Naive thymus-derived CD4-positive, alpha-beta T cell (primary cell): ENCODE measurements at regions not wholly inside any gene's neighbourhood (a gene's known extent, or its start where the extent isn't known, plus 50 kb on each side); places are given as distances from the start of the nearest gene placed in this dataset.

ENCODE experiments used
- ATAC-seq: fragments of 150-1000 bp; cut with Tn5 transposase; 2 replicates; pipeline ENCODE4 v1.10.0; 2021; ENCODE audit warnings: mild to moderate bottlenecking, moderate library complexity
- CTCF ChIA-PET: fragments of 350-600 bp; sonication (Branson Sonifier 250); formaldehyde crosslinking; loops from one replicate; lab custom pipeline; 2021; ENCODE audit warnings: antibody characterized with exemption; lab: Charles Lee
- POLR2A ChIA-PET: fragments of 350-600 bp; sonication (Branson Sonifier 250); formaldehyde crosslinking; loops from one replicate; lab custom pipeline; 2021; ENCODE audit warnings: antibody characterized with exemption, inconsistent platforms; lab: Charles Lee
- DNase-seq, 9 donors: peaks; one replicate each; pipeline versions ENCODE4 v3.0.0 to v3.0.0-alpha.2; 2020 to 2022; ENCODE audit warnings: mixed read lengths in 1 of 9
- H3K27ac ChIP-seq: one replicate; pipeline ENCODE4 v1.7.0; 2013; ENCODE audit warnings: mild to moderate bottlenecking, low read depth, low read length, moderate library complexity
- H3K27me3 ChIP-seq, 2 donors: one replicate each; pipeline ENCODE4 v1.7.0; 2013; ENCODE audit warnings: low read length in 2 of 2, mild to moderate bottlenecking in 2 of 2, moderate library complexity in 2 of 2; ENCODE audit not compliant: control insufficient read depth in 2 of 2, insufficient read depth in 2 of 2
- H3K36me3 ChIP-seq, 3 experiments: 1 replicate in 2 of 3; 2 replicates in 1 of 3; pipeline ENCODE4 v1.7.0; 2013; ENCODE audit warnings: low read length in 3 of 3, mild to moderate bottlenecking in 3 of 3, moderate library complexity in 1 of 3; ENCODE audit not compliant: insufficient read depth in 3 of 3, control insufficient read depth in 2 of 3
- H3K4me1 ChIP-seq, 2 donors: one replicate each; pipeline ENCODE4 v1.7.0; 2013; ENCODE audit warnings: low read length in 2 of 2, mild to moderate bottlenecking in 2 of 2, moderate library complexity in 1 of 2; ENCODE audit not compliant: control insufficient read depth in 2 of 2, insufficient read depth in 2 of 2
- H3K4me3 ChIP-seq: 2 replicates; pipeline ENCODE4 v1.7.0; 2013; ENCODE audit warnings: mild to moderate bottlenecking, low read length
- H3K9me3 ChIP-seq, 3 experiments: 1 replicate in 2 of 3; 2 replicates in 1 of 3; pipeline ENCODE4 v1.7.0; 2013; ENCODE audit warnings: low read length in 3 of 3; ENCODE audit not compliant: control insufficient read depth in 2 of 3
- H3K27ac Mint-ChIP-seq, 9 donors: one replicate each; pipeline ENCODE4 v1.8.0; 2020 to 2022; ENCODE audit warnings: mixed read lengths in 9 of 9, mild to moderate bottlenecking in 8 of 9, moderate library complexity in 5 of 9, inconsistent platforms in 2 of 9
- H3K27me3 Mint-ChIP-seq, 5 donors: one replicate each; pipeline ENCODE4 v1.8.0; 2021 to 2022; ENCODE audit warnings: mixed read lengths in 5 of 5, mild to moderate bottlenecking in 1 of 5
- H3K36me3 Mint-ChIP-seq, 5 donors: one replicate each; pipeline ENCODE4 v1.8.0; 2020 to 2022; ENCODE audit warnings: mixed read lengths in 5 of 5, mild to moderate bottlenecking in 3 of 5, inconsistent platforms in 1 of 5
- H3K4me1 Mint-ChIP-seq, 7 donors: one replicate each; pipeline ENCODE4 v1.8.0; 2020 to 2022; ENCODE audit warnings: mixed read lengths in 7 of 7, mild to moderate bottlenecking in 3 of 7, inconsistent platforms in 1 of 7
- H3K4me3 Mint-ChIP-seq, 10 donors: one replicate each; pipeline ENCODE4 v1.8.0; 2020 to 2022; ENCODE audit warnings: mild to moderate bottlenecking in 10 of 10, mixed read lengths in 10 of 10, moderate library complexity in 6 of 10, inconsistent platforms in 2 of 10
- H3K9me3 Mint-ChIP-seq, 11 donors: one replicate each; pipeline ENCODE4 v1.8.0; 2020 to 2022; ENCODE audit warnings: mixed read lengths in 11 of 11, mild to moderate bottlenecking in 4 of 11, inconsistent platforms in 1 of 11, moderate library complexity in 1 of 11
- intact Hi-C, 2 donors: fragments of 100-400 bp; cut with micrococcal nuclease; formaldehyde crosslinking; loops; one replicate each; pipeline ENCODE4 v1.15.1; 2023

GRCh38 chr5:133782736-133783135, 170.4 kb upstream of the FSTL4 start:
- no peak for DNase-seq
- H3K27ac Mint-ChIP-seq: no peak overlapping the region
- no peaks in the 10 kb centered on the region for H3K27me3 ChIP-seq
- H3K36me3 ChIP-seq: no peaks in the 10 kb centered on the region
- intact Hi-C loops: no loop called here
- H3K4me1 ChIP-seq: no peaks in the 10 kb centered on the region
- no peak overlapping the region for H3K27ac ChIP-seq
- H3K9me3 Mint-ChIP-seq: peaks cover 0 to 5% (median 2%) of the 10 kb centered on the region in 11 donors
- no peaks in the 10 kb centered on the region for H3K4me1 Mint-ChIP-seq
- ChIA-PET POLR2A (no interaction called here), CTCF (no interaction called here)
- H3K36me3 Mint-ChIP-seq: no peaks in the 10 kb centered on the region
- ATAC-seq: no peak
- H3K27me3 Mint-ChIP-seq: peaks cover 0 to 5% (median 0%) of the 10 kb centered on the region in 5 donors
- H3K4me3 Mint-ChIP-seq: no peak overlapping the region
- no peak overlapping the region for H3K4me3 ChIP-seq
- no peaks in the 10 kb centered on the region for H3K9me3 ChIP-seq

- no peak overlapping the region for H3K27ac ChIP-seq
- DNase-seq: no peak
- ChIA-PET POLR2A (no interaction called here), CTCF (no interaction called here)
- ATAC-seq: no peak
- H3K27ac Mint-ChIP-seq: no peak overlapping the region
- H3K4me3 ChIP-seq: no peak overlapping the region
- H3K36me3 ChIP-seq: no peaks in the 10 kb centered on the region
- no peaks in the 10 kb centered on the region for H3K4me1 ChIP-seq
- peaks cover 0 to 5% (median 2%) of the 10 kb centered on the region in 11 donors for H3K9me3 Mint-ChIP-seq
- H3K36me3 Mint-ChIP-seq: no peaks in the 10 kb centered on the region
- H3K27me3 ChIP-seq: no peaks in the 10 kb centered on the region
- H3K4me3 Mint-ChIP-seq: no peak overlapping the region
- intact Hi-C loops: no loop called here
- H3K4me1 Mint-ChIP-seq: no peaks in the 10 kb centered on the region
- H3K9me3 ChIP-seq: no peaks in the 10 kb centered on the region
- H3K27me3 Mint-ChIP-seq: peaks cover 0 to 5% (median 0%) of the 10 kb centered on the region in 5 donors
Measured at GRCh38 chr5:133781436-133782225, 169.3 kb upstream of the FSTL4 start.

- Histone ChIP-seq H3K36me3 (no peaks in the 10 kb centered on the region), H3K9me3 (no peaks in the 10 kb centered on the region), H3K27ac (no peak overlapping the region), H3K4me3 (no peak overlapping the region), H3K27me3 (no peaks in the 10 kb centered on the region), H3K4me1 (no peaks in the 10 kb centered on the region)
- ChIA-PET CTCF (no interaction called here), POLR2A (no interaction called here)
- peaks cover 0 to 5% (median 0%) of the 10 kb centered on the region in 5 donors for H3K27me3 Mint-ChIP-seq
- DNase-seq (no peak), ATAC-seq (no peak)
- peaks cover 0 to 5% (median 2%) of the 10 kb centered on the region in 11 donors for H3K9me3 Mint-ChIP-seq
- H3K36me3 Mint-ChIP-seq: no peaks in the 10 kb centered on the region
- H3K4me3 Mint-ChIP-seq: no peak overlapping the region
- intact Hi-C loops: no loop called here
- no peak overlapping the region for H3K27ac Mint-ChIP-seq
- no peaks in the 10 kb centered on the region for H3K4me1 Mint-ChIP-seq
Measured at GRCh38 chr5:133780619-133781280, 168.4 kb upstream of the FSTL4 start.

GRCh38 chr5:133779828-133780475, 167.6 kb upstream of the FSTL4 start:
- intact Hi-C loops: no loop called here
- no peaks in the 10 kb centered on the region for H3K4me1 ChIP-seq
- H3K36me3 Mint-ChIP-seq: no peaks in the 10 kb centered on the region
- H3K4me1 Mint-ChIP-seq: no peaks in the 10 kb centered on the region
- H3K27ac Mint-ChIP-seq: no peak overlapping the region
- no peaks in the 10 kb centered on the region for H3K27me3 ChIP-seq
- H3K4me3 Mint-ChIP-seq: no peak overlapping the region
- CTCF ChIA-PET: no interaction called here
- no peak overlapping the region for H3K4me3 ChIP-seq
- no peaks in the 10 kb centered on the region for H3K36me3 ChIP-seq
- no peaks in the 10 kb centered on the region for H3K9me3 ChIP-seq
- DNase-seq: no peak
- POLR2A ChIA-PET: no interaction called here
- peaks cover 0 to 5% (median 0%) of the 10 kb centered on the region in 5 donors for H3K27me3 Mint-ChIP-seq
- H3K27ac ChIP-seq: no peak overlapping the region
- ATAC-seq: no peak
- peaks cover 0 to 3% (median 0%) of the 10 kb centered on the region in 11 donors for H3K9me3 Mint-ChIP-seq

GRCh38 chr5:133778636-133779035, 166.3 kb upstream of the FSTL4 start:
- Histone ChIP-seq H3K4me1 (no peaks in the 10 kb centered on the region), H3K9me3 (no peaks in the 10 kb centered on the region), H3K27ac (no peak overlapping the region), H3K36me3 (no peaks in the 10 kb centered on the region), H3K4me3 (no peak overlapping the region), H3K27me3 (no peaks in the 10 kb centered on the region)
- POLR2A ChIA-PET: interaction anchor here (0.7 kb wide), 1 partner anchor 443 kb away, joined by 3 read pairs; no protein-coding TSS in a partner anchor
- intact Hi-C loops: no loop called here
- no peak for DNase-seq
- no peak for ATAC-seq
- Mint-ChIP-seq H3K27me3 (peaks cover 0 to 9% (median 2%) of the 10 kb centered on the region in 5 donors), H3K36me3 (no peaks in the 10 kb centered on the region), H3K27ac (no peak overlapping the region), H3K4me3 (no peak overlapping the region), H3K9me3 (no peaks in the 10 kb centered on the region), H3K4me1 (no peaks in the 10 kb centered on the region)
- CTCF ChIA-PET: no interaction called here

GRCh38 chr5:133777951-133778350, 165.6 kb upstream of the FSTL4 start:
- intact Hi-C loops: no loop called here

More at GRCh38 chr5:133777951-133778350, 165.6 kb upstream of the FSTL4 start:
- no peaks in the 10 kb centered on the region for H3K9me3 ChIP-seq
- no peaks in the 10 kb centered on the region for H3K27me3 ChIP-seq
- peaks cover 0 to 15% (median 2%) of the 10 kb centered on the region in 5 donors for H3K27me3 Mint-ChIP-seq
- no peaks in the 10 kb centered on the region for H3K36me3 Mint-ChIP-seq
- ChIA-PET CTCF (no interaction called here), POLR2A (interaction anchor here (0.7 kb wide), 1 partner anchor 443 kb away, joined by 3 read pairs; no protein-coding TSS in a partner anchor)
- H3K4me3 Mint-ChIP-seq: no peak overlapping the region
- no peaks in the 10 kb centered on the region for H3K9me3 Mint-ChIP-seq
- H3K4me1 Mint-ChIP-seq: no peaks in the 10 kb centered on the region
- no peak overlapping the region for H3K4me3 ChIP-seq
- no peak overlapping the region for H3K27ac ChIP-seq
- DNase-seq (no peak), ATAC-seq (no peak)
- H3K36me3 ChIP-seq: no peaks in the 10 kb centered on the region
- no peaks in the 10 kb centered on the region for H3K4me1 ChIP-seq
- H3K27ac Mint-ChIP-seq: no peak overlapping the region
